ENCODE measurements at regions not wholly inside any gene's neighbourhood (a gene's known extent, or its start where the extent isn't known, plus 50 kb on each side); places are given as distances from the start of the nearest gene placed in this dataset.

DNA sequence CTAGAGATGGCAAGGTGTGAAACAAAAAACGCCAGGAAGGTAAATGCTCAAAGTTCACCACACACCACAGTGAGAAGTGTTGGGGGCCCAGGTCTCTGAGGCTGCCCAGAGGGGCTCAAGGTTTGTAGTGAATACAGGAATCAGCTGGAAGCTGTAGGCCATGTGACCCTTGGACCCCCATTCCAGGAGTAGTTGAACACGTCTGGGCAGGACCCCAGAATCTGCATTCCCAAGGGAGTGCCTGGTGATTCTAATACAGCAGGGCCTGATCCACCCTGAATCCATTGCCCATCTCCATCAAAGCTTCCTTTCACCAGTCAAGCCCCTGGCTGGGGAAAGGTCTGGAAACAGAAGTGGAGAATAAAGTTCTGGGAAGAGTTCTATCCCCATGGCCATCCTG lies 70.8 kb upstream of the B3GAT1 start:
- TF ChIP-seq, protein P1, sequence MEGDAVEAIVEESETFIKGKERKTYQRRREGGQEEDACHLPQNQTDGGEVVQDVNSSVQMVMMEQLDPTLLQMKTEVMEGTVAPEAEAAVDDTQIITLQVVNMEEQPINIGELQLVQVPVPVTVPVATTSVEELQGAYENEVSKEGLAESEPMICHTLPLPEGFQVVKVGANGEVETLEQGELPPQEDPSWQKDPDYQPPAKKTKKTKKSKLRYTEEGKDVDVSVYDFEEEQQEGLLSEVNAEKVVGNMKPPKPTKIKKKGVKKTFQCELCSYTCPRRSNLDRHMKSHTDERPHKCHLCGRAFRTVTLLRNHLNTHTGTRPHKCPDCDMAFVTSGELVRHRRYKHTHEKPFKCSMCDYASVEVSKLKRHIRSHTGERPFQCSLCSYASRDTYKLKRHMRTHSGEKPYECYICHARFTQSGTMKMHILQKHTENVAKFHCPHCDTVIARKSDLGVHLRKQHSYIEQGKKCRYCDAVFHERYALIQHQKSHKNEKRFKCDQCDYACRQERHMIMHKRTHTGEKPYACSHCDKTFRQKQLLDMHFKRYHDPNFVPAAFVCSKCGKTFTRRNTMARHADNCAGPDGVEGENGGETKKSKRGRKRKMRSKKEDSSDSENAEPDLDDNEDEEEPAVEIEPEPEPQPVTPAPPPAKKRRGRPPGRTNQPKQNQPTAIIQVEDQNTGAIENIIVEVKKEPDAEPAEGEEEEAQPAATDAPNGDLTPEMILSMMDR (IDR thresholded peaks at IDR 0.05), result no peak
- TF ChIP-seq POLR2AphosphoS5 (IDR thresholded peaks at IDR 0.05) (no peak), POLR2A (IDR thresholded peaks at IDR 0.05) (no peak)
